ENCODE measurements at regions not wholly inside any gene's neighbourhood (a gene's known extent, or its start where the extent isn't known, plus 50 kb on each side); places are given as distances from the start of the nearest gene placed in this dataset.

DNA sequence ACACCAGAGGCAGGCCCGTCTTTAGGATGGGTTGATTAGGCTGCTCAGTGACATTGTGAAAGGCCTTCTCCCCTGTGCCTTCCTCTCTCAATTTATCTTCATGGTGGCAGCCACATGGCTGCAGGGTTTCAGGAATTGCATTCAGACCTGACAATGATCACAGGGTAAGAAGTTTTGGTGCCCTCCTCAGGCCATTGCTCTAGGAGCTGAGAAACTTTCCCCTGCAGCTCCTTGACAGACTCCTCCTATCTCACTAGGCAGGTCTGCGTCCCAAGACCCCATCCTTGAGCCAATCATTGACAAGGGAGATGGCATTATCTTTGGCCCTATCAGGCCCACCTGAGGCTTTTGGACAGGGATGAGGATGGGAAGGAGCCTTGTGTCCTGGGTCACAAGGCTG is 57.4 kb upstream of the ANO4 start:
- DNase-seq: no peak
- intact Hi-C loops (cut with DNase I): loop anchor here (10.0 kb wide), 1 partner anchor 502 kb away; no protein-coding TSS in a partner anchor

DNA sequence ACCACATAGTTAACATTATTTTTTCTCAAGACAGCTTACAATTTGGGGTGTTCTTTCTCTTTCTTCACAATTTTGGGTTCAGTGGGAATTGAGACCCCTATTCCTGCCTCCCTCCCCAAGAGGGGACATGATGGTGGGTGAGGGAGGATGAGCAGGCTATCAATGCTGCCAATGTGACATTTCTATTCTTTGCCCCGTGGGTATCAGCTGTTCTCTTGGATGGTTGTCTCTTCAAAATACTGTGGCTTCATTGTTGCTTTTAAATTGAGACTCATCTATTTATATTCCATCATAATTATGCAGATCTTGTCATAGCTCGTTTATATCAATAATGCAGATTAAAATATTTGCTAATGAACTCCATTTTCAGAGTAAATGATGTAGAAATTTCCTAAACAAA is 56.5 kb upstream of the ANO4 start:
- intact Hi-C loops (cut with DNase I): loop anchor here (10.0 kb wide), 1 partner anchor 503 kb away; no protein-coding TSS in a partner anchor
- DNase-seq: no peak

DNA sequence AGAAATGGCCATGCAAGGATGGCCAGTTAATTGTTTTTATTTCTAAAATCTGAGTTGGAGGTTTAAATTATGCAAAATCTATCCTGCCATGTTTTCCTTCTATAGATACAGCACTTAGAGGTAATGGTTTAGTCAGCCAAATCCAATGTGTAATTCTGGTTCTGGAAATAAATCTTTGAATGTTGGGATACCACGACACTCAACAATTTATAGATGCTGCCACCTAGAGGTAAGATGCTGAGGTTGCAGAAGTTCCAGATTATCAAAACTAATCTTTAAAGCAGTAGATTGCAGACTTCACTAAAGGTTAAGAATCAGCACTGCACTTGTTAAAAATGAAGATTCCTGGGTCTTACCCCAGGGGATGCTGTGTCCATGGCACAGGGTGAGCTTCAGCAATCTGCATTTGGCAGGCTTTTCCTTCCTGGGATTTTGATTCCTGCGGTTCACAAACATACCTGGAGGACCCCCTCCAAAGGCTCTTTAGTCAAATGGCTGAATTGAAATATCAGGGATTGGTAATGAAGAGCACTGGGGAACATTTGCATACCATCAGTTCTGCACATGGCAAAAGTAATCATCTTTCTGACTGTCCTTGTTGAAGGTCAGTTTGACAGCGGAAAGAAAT is 53.4 kb upstream of the ANO4 start:
- no peak for DNase-seq
- intact Hi-C loops (cut with DNase I): loop anchor here (2.0 kb wide), 2 partner anchors 72 to 392 kb away; no protein-coding TSS in a partner anchor

DNA sequence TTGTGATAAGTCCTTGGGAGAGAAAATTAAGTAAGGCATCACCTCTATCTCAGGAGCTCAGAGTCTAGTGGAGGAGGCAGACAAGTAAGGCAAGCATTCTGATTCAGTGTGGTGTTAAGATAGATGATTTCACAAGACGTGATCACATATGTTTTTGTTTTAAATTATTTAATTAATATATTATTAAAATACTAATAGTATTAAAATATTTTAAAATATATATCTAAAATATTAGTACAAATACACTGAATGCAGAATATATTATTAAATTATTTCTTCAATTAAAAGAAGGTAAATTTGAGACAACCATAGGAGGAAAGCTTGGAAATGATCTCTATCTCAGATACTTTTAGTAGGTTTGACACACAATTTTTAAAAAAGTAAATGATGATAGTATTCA is 51.5 kb upstream of the ANO4 start:
- intact Hi-C loops (cut with DNase I): no loop called here
- no peak for DNase-seq
